HG03460 (cell line): ENCODE measurements at regions not wholly inside any gene's neighbourhood (a gene's known extent, or its start where the extent isn't known, plus 50 kb on each side); places are given as distances from the start of the nearest gene placed in this dataset.
"Not testable (repeated sequence)": the region's sequence is repeated elsewhere in the genome, so short reads cannot be mapped to it uniquely, and the experiment has no call there.

ENCODE experiments used
- ATAC-seq: cut with Tn5 transposase; IDR thresholded peaks from one replicate; pipeline ENCODE4 v1.9.1; 2021; ENCODE audit not compliant: unreplicated experiment

DNA sequence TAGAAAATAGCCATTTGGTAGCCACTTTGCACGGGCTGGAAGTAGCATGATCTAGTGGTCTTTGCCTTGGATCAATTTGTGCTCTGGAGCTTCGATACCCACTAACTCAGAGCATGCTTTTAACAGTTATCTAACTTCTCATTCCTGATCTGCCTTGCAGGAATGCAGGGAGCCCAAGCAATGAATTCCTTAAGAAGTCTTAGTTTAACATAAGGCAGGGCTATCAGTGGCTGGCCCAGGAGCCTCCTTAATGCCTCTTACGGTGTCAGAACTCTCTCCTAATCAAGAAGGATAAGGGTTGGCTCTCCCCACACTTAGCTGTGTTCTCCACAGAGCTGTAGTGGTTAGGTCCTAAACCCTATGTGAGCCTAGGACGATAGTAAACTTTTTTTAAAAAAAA lies 95.8 kb upstream of the TBCA start:
- ATAC-seq: no peak

DNA sequence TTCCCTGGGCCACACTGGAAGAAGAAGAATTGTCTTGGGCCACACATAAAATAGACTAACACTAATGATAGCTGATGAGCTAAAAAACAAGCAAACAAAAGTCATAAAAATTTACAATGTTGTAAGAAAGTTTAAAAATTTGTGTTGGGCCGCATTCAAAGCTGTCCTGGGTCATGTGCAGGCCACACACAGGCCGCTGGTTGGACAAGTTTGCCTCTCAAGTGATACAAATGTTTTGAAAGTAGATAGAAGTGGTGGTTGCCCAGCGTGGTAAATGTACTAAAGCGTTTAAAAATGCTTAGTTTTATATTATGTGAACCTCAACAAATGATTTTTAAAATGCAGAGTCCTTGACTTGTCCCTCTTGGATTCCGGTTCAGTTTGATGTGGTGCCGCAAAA lies 94.9 kb upstream of the TBCA start:
- ATAC-seq: no peak

GRCh38 chr5:77869116-77869798 lies 93.1 kb upstream of the TBCA start:
- ATAC-seq: no peak

DNA sequence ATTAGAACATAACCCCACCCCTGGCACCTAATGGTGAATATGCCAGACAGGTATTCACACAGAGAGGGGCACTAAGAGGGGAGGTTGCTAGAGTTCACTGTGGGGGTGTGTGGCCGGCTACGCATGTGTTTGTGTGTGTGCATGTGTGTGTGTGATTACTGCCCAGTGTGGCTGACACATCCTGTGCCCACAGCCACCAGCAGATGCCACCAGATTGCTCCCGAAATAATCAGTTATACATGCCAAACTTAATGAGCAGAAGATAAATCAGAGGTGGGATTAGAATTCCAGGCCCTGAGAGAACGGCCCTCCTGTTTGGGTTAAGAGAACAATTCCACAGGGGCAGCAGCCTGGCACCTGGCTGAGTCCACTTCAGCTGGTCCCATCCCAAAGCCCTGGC lies 91.8 kb upstream of the TBCA start:
- ATAC-seq: no peak

DNA sequence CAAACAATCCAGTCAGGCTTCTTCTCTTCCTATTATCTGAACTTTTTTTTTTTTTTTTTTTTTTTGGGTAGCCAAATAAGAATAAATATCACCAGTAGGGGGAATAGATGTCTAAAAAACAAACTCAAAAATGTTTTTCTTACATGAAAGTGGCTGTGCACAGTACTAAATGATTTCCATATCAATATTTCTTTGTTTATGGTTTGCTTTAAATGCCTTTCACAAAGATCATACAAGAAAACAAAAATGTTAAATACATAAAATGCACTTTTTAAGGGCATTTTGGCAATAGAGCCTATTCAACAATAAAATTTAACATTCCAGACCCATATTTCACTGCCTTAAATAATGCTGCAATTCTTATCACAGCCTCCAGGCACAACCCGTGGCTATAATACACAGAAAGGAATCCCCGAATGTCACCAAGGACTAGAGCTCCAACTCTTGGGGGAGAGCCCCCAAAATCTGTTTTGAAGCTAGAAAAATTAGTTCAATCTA lies 91.1 kb upstream of the TBCA start:
- ATAC-seq: no peak

DNA sequence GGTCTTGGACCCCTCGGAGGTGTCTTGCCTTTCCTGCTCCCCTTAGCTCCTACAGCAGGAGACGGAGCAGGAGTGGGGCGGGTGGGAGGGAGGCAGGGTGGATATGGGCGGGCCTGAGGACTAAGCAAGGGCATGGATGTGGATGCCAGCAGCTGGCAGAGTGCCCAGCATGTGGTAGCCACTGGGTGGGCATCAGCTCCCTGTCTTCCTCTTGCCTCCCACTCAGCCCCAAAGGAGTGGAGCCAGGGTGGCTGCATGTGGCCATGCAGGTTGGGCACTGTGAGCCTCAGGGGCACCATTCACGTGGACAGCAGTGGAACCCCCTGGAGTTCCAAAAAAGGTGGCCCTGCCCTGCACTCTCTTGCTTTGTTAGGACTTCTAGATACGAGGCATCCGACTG lies 90.1 kb upstream of the TBCA start:
- ATAC-seq: no peak

- ATAC-seq: no peak
These were observed 88.9 kb upstream of the TBCA start for GRCh38 chr5:77864997-77865396.

GRCh38 chr5:77863181-77863580 lies 87.0 kb upstream of the TBCA start:
- no peak for ATAC-seq

- no peak for ATAC-seq
These were observed 85.4 kb upstream of the TBCA start for GRCh38 chr5:77861576-77861975.

GRCh38 chr5:77859306-77859705 lies 83.2 kb upstream of the TBCA start:
- no peak for ATAC-seq

- not testable (repeated sequence) for ATAC-seq
These were observed 82.5 kb upstream of the TBCA start for GRCh38 chr5:77858678-77859077.

DNA sequence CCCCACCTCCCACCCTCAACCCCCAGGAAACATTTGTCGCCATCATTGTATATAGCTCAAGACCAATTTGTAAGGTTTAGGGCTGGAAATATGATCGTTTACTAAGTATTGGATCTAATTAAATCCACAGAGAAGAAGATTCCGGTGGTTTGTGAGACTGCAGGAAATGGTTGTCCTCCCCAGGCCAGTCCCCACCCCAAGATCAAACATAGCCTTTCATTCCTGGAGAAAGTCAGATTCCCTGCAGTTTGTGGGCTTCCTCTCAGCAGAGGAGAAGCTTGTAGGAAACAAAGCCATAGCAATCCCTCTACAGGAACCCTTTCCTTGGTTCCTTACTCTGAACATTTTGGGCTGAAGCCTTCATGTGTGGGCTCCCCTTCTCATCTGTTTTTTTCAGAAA lies 79.2 kb upstream of the TBCA start:
- no peak for ATAC-seq

DNA sequence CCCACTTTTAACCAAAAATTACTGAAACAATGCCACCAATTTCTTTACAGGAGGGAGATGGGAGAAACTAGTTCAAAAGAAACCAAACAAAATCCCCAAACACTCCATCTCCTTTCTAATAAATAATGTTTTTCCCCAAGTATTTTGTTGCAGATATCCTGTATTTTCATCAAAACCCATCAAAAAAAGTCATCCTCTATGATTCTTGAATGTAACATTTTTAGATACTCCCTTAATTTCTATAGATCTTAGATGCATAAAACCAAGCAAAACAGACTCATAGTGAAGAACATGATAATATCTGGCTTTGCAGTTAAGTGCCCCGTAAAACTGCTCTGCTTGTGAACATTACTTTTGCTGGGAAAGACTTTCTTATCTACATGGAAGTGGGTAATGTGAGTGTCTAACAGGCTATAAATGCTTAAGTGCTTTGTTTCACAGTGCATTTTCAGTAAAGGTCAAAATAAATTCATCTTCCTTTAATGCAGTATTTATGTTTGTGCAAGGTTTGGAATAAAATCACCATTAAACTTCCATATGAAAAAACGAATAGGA lies 77.3 kb upstream of the TBCA start:
- ATAC-seq: no peak

DNA sequence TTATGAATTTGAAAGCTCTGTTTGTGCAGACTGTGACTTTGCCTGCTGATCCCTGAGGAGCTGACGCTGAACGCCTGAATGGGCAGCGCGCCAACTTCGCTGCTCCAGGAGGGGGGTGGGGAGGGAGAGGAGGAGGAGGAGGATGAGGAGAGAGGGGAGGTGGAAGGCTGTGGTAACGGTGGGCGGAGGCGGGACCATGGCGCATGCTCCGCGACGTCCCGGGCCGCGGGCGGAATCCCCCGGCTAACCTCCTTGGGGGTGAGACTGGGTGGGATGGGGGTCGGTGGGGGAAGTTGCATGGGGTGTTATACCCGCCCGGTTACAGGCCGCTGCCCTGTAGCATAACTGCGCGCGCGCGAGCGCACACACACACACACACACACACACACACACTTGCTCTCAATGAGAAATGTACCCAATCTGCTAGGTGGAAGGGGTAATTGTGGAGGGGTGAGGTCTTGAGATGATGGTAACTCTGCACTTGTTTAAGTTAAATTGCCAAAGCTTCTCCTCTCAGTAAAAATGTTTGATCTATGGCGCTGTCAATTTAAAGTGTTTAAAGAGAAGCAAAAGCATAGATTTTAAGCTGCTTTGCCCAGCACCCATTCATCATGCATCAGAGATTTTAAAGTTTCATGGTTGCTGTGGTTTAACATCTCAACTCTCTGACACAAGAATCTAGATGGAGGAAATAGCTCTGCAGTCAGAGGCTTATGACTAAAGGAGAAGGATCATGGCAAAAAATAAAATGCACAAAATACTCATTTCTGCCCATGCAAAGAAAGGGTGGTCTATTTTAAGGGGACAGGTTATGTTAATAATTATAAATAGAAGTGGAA lies 76.6 kb upstream of the TBCA start:
- ATAC-seq: peak; percentile 60

GRCh38 chr5:77852068-77852513 lies 76.0 kb upstream of the TBCA start:
- no peak for ATAC-seq

GRCh38 chr5:77851176-77852067 lies 75.3 kb upstream of the TBCA start:
- ATAC-seq: no peak

DNA sequence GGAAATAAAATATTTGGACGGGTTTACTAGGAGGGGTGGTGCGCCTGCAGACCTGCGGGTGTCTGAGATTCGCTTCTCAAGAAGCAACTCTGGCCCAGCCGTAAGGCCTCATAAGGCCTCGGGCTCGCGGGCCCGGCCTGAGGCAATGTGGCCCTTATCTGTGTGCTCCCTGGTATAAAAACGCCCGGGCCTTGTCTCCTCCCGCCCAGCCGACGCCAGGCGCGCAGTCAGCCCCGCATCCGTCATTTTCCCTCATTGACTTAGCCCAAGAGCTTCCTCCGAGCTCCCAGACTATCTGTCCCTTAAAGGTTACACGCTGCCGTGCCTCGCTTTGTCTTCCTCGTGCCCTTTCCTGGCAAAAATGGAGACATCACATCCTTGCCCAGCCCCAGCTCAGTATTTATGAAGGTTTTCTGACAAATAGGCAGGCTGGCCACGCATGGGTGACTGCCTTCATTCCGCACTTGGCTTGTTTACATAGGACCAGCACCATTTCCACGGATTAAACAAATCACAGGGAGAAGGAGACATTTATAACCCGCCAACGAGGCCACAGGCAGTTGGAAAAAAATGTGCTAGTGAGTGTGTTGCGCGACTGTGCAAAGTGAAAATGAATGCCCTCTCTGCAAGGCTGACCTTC lies 74.5 kb upstream of the TBCA start:
- ATAC-seq: no peak

DNA sequence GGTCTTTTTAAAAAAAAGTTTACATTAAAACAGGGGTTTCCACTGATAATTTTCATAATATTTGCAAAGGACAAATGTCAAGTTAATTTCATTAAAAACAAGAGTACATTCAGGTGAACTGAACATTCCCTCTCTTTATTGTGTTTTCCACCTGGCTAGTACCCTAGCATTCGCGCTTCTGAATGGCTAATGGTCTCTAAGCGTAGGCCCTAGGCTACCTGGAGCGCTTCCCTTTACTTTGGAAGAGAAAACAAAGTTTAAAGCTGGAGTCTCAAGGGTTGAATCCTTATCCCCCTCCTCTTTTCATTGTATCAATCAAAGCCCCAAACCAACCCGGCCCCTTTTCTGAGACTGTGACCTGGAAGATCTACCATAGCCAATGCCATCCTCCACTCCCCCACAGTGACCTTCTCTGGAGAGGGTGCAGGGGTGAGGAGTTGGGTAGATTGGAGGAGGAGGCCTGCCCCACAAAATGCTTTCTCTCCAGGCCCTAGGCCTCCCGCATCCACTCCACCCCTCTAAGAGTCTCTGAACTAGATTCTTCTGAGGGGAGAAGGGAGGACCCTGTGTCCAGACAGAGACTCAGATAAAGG lies 73.3 kb upstream of the TBCA start:
- no peak for ATAC-seq

GRCh38 chr5:77847814-77848290 lies 71.7 kb upstream of the TBCA start:
- no peak for ATAC-seq

DNA sequence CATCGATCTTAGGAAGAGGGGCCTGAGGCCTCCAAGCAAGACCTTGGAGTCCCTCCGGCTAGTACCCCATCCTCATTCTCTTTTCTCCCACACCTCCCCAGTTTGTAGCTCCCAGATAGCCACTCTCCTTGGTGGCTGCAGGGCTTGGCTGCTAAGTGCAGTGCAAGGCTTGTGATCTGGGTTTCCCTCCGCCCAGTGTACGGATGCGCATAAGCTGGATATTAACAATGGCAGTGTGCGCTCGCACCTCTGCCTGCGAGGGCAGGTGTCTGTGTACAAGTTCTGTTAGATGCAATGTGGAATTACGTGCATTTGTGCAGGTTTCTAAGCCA lies 71.0 kb upstream of the TBCA start:
- ATAC-seq: no peak
